GM21360 (cell line): ENCODE measurements at regions not wholly inside any gene's neighbourhood (a gene's known extent, or its start where the extent isn't known, plus 50 kb on each side); places are given as distances from the start of the nearest gene placed in this dataset.
"Not testable (repeated sequence)": the region's sequence is repeated elsewhere in the genome, so short reads cannot be mapped to it uniquely, and the experiment has no call there.

Experiments
- ATAC-seq: cut with Tn5 transposase; IDR thresholded peaks from one replicate; pipeline ENCODE4 v1.9.1; 2021; ENCODE audit warnings: mild to moderate bottlenecking, moderate library complexity; ENCODE audit not compliant: unreplicated experiment

DNA sequence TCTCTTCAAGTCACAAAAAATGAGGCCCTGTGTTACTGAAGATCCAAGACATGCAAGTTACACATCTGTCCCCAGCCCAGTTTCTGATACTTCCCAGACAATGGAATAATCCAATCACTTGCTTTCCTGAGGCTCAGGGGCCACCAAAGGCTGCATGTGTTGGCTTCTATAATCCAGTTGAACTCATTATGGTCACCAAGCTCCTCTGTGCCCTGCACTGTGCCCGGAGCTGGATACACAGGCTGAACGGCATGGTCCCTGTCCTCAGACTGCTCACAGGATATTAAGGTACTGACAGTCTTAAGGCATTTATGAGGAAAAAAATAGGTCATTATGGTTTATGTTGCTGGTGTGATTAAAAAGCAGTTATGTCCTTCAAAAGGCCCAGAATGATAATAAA lies 117.0 kb upstream of the SYT6 start:
- no peak for ATAC-seq

DNA sequence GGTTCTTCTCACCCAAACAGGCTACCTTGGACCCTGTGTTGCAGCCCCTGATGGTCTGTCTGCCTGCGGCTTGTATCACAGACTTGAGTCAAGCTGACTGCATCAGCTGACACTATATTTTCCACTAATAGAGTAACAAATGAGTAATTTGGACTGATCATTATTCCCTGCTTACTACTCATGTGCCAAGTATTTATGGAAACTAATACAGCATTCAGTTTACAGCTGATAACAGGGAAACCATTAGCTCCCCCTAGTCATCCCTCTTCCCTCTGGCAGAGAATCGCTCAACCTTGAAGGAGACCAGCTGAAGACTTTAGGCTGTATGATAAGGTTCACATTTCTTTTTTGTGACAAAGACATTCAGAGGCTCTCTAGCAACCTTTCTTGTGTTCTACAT lies 116.6 kb upstream of the SYT6 start:
- no peak for ATAC-seq

- ATAC-seq, result no peak
Measured at GRCh38 chr1:114269539-114269938, 115.9 kb upstream of the SYT6 start.

- ATAC-seq, result no peak
Measured at GRCh38 chr1:114263343-114263742, 109.7 kb upstream of the SYT6 start.

DNA sequence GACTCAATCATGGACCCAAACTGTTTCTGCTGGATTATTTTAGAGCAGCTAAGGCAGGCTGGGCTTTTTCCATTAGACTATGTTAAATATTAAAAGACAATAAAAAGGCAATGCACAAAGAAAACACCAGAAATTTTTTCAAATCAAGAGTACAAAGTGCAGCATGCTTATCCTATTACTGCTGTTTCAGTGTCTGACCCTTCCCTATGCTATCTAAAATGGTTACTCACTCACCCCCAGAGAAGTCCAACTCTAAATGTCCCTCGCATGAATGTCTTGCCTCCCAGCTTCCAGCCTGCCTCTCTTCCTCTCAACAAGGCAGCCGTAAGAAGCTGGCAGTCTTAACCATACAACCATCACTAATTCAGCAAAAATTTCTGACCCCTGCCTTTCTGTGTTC lies 108.7 kb upstream of the SYT6 start:
- ATAC-seq, result no peak

DNA sequence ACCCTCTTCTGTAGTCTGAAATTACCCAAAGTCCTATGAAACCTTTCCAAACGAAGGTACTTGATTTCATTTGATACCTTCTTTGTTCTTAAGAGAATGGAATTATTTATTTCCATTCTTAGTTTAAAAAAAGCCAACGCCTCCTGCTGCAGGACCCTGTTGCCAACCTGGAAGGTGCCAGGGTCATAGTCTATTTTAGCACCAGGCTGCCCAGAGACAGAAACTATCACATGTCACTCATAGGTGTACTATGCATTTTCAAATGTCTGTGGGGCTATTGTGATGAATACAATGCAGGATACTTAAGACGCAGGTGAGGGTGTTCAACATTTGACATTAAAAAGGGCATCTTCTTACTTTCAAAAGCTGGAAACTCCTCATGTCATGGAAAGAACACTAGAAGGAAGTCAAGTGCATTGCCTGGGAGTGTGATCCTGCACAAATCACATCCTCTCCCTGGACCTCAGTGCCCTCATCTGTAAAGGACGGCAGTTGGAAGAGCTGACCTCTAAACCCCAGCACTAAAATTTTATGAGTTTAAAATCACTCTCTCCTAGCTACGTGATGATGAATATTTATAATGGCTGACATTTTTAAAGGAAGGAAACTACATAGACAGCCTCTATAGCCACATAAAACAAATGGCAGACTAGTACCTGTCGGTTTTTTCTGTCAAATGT lies 107.3 kb upstream of the SYT6 start:
- no peak for ATAC-seq

DNA sequence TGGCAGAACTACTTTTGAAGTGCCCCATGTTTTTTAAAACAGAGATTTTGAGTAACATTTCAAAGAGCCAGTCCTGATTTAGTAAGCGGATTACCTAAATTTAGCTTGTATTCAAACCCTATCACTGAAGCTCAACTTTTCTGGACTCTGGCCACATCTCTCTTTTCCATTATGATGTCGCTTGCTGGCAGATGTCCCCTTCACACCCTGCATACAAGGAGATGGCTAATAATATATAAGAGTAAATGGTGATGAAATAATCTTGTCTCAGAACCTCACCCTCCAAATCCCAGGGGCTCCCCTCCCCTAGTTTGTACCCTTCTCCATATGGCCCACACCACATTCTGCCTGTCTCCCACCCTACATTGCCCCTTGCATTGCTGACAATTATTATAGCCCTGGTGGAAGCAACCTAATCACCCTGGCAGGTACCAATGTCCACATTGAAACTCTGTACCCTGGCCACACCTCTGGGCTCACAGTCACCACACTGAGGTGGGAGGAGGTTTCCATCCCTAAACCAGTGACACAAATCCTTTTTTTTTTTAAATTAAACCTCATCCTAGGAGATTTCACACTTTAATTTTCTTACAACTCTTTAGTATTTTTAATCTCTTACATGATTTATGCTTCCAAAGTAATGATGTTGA lies 106.0 kb upstream of the SYT6 start:
- no peak for ATAC-seq

DNA sequence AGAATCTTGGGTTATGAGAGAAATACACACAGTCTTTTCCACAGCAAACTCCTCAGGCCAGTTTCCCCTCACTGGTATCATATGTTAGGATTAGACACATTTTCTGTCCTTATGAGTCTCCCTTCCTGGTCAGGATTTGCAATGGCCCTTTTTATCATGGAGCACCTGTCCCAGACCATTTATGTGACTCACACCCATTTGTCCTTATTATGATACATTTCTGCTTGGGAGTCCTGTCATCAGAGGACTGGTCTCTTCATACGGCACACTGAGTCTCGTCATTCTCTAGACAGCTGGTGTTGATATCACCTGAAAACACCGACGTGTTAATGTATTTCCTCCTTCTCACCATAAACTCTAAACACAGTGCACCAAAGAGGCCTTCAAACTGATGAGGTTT lies 105.0 kb upstream of the SYT6 start:
- ATAC-seq, result no peak

GRCh38 chr1:114258074-114258473 lies 104.4 kb upstream of the SYT6 start:
- ATAC-seq, result no peak

DNA sequence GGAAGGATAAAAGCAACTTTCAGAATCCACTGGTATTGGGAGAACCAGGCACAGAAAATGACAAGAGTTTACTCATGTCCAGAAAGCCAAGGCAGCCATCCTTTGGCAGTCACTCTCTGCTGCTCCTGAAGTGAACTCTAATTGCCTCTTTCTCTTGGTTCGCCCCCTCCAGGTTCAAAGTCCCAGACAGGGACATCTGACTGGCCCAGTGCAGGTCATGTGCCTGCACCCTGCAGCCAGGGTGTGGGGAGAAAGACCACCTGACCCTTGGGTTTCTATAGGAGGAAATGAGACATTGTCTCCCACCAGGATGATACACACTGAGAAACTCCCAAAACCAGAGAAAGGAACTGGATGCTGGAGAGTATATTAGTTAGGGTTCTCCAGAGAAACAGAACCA lies 103.9 kb upstream of the SYT6 start:
- no peak for ATAC-seq

DNA sequence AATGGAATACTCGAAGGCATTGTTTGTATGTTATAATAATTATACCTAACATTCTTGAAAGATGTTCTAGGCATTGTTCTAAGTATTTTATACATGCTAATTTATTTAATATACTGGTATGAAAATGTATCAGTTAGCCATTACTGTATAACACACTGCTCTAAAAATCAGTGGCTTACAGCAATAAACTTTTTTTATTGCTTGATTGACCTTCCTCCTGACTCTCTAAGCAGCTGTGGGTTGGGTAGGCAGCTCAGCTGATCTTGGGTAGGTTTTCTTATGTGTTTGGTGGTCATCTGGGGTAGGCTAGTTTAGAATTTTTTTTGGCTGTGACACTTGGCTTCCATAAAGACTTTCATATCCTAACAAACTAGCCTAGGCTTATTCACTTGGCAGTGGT lies 100.2 kb upstream of the SYT6 start:
- no peak for ATAC-seq

DNA sequence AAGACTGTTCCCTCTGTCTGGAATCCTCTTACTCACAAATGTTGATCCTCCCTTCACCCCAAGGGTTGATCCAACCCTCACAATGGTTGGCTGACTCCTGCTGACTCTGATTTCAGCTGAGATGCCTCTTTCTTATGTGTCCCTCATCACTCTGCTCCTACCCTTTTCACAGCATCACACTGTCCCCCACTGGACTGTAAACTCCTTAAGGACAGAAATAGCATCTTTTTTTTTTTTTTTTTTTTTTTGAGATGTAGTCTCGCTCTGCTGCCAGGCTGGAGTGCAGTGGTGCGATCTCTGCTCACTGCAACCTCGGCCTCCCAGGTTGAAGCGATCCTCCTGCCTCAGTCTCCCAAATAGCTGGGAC lies 97.9 kb upstream of the SYT6 start:
- ATAC-seq, result no peak

DNA sequence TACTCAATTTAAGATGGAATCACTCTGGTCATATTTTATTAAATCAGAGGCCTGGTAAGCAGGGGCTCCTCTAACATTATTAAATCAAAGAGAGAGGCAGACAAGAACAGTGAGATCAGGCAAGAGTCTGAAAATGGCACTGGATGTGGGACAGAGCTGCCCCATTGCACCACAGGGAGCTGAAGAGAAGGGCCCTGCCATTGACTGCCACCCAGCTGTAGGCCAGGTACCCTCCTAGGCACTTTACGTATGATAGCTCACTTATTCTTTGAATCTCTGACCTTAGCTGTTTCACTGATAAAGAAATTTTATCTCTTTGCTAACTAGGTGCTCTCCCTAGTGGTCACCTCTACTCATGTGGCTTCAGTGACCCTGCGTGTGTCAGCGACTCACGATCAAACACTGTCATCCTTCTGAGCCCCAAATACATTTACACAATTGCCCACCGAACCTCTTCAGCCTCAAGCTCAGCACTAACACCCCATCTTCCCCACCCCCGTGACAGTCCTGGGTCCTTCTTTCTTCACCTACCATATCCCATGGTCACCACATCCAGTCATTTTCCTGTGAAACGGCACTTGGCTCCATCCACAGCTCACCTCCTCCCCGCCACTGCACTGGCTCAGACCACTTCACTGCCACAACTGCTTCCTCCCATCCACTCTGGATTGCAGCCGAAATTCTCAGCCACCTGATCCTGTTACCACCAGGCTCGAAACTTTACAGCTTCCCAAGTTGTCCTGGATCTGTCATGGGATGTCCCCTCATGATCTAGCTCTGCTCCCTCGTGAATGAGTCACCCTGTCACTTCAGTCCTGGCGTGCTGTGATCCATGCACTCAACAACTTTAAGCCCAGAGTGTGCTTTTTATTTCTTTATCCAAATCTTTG lies 97.3 kb upstream of the SYT6 start:
- no peak for ATAC-seq

DNA sequence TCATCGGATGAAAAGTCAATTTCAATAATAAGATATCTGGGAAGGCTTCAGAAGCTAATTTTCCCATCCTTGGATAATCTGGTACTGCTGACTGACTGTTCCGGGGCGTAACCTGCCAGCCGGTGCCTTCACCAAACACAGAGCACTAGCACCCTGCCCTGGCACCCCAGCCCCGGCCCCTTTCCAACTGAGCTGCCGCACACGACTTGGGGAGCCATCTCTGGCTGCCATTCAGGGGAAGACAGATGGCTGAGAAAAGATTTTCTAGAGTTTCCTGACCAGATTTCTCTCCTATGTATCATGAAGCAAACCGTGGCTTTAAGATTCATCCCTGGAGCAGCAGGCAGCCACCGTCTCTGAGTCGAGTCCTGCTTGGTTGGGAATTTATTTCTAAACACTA lies 96.0 kb upstream of the SYT6 start:
- ATAC-seq, result no peak

- ATAC-seq, result no peak
Measured at GRCh38 chr1:114248162-114248561, 94.5 kb upstream of the SYT6 start.

DNA sequence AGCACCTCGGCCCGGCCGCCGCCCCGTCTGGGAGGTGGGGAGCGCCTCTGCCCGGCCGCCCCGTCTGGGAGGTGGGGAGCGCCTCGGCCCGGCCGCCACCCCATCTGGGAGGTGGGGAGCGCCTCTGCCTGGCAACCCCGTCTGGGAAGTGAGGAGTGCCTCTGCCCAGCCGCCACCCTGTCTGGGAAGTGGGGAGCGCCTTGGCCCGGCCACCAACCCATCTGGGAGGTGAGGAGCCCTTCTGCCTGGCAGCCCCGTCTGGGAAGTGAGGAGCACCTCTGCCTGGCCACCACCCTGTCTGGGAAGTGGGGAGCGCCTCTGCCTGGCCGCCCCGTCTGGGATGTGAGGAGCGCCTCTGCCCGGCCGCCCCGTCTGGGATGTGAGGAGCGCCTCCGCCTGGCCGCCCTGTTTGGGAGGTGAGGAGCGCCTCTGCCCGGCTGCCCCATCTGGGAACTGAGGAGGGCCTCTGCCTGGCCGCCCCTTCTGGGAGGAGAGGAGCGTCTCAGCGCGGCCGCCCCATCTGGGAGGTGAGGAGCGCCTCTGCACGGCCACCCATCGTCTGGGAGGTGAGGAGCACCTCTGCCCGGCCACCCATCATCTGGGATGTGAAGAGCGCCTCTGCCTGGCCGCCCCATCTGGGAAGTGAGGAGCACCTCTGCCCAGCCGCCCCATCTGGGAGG lies 89.0 kb upstream of the SYT6 start:
- not testable (repeated sequence) for ATAC-seq

DNA sequence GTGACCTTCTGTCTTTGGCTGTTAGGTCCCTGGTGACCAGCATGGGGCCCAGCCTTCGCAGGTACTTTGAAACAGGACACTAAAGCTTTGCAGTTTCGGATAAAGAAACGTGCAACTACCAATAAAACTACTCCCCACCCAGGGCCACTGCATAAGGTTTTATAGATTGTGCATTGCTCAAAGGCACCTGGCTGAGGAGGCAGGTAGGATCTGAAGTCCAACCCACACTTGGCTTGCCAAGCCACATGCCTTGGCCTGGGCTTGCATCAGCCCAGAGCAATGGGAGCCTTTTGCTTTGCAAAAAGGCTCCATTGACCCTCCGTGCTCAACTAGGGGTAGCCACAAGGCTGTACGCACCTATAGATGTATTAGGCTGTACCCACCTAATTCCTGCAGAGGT lies 84.4 kb upstream of the SYT6 start:
- ATAC-seq, result no peak

GRCh38 chr1:114236517-114236916 lies 82.8 kb upstream of the SYT6 start:
- ATAC-seq, result no peak

DNA sequence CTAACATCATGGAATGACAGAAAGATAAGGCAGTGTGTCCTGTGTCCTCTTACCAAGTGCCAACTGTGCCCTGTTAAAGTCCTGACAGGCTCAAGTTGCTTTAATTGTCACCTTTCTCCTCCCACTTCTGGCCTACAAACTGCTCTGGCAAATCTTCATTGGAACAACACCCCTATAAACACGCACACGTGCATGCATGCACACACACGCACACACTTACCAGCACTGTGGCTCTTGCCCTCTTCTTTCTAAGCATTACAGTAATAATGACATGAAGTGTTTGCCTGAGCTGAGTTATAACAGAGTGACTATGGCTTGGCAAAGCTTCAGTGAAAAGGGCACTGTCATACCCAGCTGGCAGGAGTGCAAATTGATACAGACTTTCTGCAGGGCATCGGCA lies 82.3 kb upstream of the SYT6 start:
- no peak for ATAC-seq

DNA sequence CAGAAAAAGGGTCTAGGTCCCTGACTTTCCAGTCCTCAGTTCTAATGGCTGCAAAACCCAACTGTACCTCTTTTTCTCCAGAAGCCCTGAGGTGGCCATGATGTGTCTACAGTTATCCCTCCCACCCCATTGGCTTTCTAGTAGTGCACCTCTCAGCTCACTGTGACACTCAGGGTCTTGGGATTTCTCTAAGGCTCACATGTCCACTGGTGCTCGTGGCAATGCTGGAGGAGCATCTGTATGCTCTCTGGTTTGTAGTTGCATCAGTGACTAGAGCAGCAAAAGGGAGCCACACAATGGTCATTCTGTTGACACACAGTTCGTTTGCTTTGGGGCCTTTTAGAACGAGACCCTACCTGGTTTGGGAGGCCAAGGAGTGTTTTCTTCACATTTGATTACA lies 81.6 kb upstream of the SYT6 start:
- ATAC-seq, result no peak

- no peak for ATAC-seq
Measured at GRCh38 chr1:114234408-114235124, 80.9 kb upstream of the SYT6 start.
